T-helper 1 cell treated with Interleukin-12 subunit alpha and Interleukin-12 subunit beta and Interleukin-4 antibody, amounts not matched to agents 30 μg/mL and 1 μg/mL, for 36 hours (primary cell): ENCODE measurements at regions not wholly inside any gene's neighbourhood (a gene's known extent, or its start where the extent isn't known, plus 50 kb on each side); places are given as distances from the start of the nearest gene placed in this dataset.

ENCODE experiments used
- H3K27ac Mint-ChIP-seq: one replicate; pipeline ENCODE4 v1.8.0; 2021; ENCODE audit warnings: mild to moderate bottlenecking, mixed read lengths
- H3K27me3 Mint-ChIP-seq: one replicate; pipeline ENCODE4 v1.8.0; 2021; ENCODE audit warnings: low read depth, mixed read lengths
- H3K36me3 Mint-ChIP-seq: one replicate; pipeline ENCODE4 v1.8.0; 2021; ENCODE audit warnings: low read depth, mixed read lengths
- H3K4me1 Mint-ChIP-seq: one replicate; pipeline ENCODE4 v1.8.0; 2021; ENCODE audit warnings: low read depth, mixed read lengths
- H3K4me3 Mint-ChIP-seq: one replicate; pipeline ENCODE4 v1.8.0; 2021; ENCODE audit warnings: mild to moderate bottlenecking, moderate library complexity, mixed read lengths
- H3K9me3 Mint-ChIP-seq: one replicate; pipeline ENCODE4 v1.8.0; 2021; ENCODE audit warnings: mixed read lengths

DNA sequence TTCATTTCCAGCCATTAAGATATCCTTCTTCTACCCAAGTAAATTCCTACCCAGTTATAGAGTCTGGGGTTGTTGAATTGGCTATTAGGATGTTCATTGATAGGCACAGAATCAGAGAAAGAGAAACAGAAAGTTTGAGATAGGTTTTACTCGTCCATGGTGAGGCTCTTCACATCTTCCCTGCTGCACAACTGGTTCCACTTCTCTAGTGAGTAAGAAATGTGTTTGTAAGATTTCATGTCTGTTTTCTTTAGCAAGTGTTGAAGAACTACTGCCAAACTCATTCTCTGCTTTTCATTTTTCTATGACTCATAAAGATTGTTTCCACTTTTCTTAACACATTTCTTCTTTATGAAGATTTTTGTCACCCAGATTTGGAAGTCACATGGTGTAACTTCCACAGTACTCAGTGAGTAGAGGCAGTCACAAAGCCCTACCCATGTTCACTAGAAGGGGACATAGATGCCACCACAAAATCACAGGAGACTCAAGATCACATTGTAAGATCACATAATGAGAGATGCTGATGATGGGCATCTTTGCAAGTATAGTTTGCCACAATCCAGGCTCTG, 152.3 kb downstream of the SNX7 start:
- H3K27ac Mint-ChIP-seq: peak overlapping the region; percentile 58
- peaks cover 4% of the 10 kb centered on the region for H3K27me3 Mint-ChIP-seq
- H3K4me3 Mint-ChIP-seq: peak overlapping the region; percentile 36
- H3K4me1 Mint-ChIP-seq: peaks cover 4% of the 10 kb centered on the region
- peaks cover 5% of the 10 kb centered on the region for H3K36me3 Mint-ChIP-seq
- peaks cover 11% of the 10 kb centered on the region for H3K9me3 Mint-ChIP-seq

DNA sequence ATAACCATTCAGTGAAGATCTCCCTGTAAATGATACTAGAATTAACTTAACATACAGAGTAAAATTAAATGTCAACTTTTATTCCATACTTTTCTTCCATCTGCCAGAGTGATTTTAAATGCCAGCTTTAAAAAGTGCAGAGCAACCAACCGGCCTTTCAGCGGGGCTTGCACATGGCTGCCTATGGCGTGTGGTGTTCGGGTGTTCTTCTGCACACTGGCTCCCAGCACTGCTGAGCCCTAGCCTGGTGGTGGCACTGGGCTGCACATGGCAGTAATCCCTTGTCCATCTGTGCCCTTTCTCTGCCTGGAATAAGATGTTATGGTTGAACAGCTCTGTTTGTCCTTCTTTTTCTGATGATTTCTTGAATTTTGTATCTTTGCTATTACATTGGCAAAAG, 156.3 kb downstream of the SNX7 start:
- no peaks in the 10 kb centered on the region for H3K36me3 Mint-ChIP-seq
- H3K9me3 Mint-ChIP-seq: no peaks in the 10 kb centered on the region
- peaks cover 4% of the 10 kb centered on the region for H3K4me1 Mint-ChIP-seq
- H3K27ac Mint-ChIP-seq: no peak overlapping the region
- no peak overlapping the region for H3K4me3 Mint-ChIP-seq
- peaks cover 4% of the 10 kb centered on the region for H3K27me3 Mint-ChIP-seq

DNA sequence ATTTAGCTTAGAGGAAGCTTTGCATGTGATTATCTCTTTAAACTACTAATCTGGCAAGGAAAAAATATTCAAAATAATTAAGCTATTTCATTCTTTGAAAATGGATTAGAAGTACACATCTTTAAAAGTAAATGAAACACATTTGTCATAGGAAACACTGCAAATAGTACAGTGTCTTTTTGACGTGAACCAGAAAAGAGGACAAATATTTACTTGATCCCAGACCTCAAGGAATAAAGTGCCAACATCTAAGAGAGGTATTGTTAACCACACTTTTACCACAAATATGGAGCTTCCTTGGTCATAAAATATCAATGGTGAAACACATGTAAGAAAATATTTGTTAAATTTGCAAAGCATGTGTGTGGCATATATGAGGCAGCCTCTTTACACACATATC, 159.9 kb downstream of the SNX7 start:
- no peaks in the 10 kb centered on the region for H3K9me3 Mint-ChIP-seq
- H3K4me1 Mint-ChIP-seq: no peaks in the 10 kb centered on the region

DNA sequence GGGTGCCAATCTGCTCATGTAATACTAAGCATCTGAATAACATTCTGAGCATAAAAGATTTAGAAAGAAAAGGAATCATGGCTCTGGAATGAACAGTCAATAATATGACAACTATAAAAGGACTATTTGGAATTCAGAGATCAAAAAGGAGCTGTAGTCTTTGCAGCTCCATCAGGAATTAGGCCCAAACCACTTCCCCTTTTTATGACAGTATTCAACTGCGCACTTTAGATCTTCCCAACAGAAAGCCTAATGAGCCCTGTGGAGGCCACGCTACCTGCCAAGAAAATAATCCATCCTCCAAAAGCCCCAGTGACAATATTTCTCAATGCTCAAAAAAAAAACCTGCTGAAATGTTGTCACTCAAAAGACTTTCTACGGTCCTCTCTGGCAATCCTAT, 163.2 kb downstream of the SNX7 start:
- Mint-ChIP-seq H3K9me3 (peaks cover 1% of the 10 kb centered on the region), H3K36me3 (no peaks in the 10 kb centered on the region), H3K27me3 (peaks cover 1% of the 10 kb centered on the region), H3K4me3 (no peak overlapping the region), H3K4me1 (no peaks in the 10 kb centered on the region), H3K27ac (no peak overlapping the region)

More for the DNA sequence above, 159.9 kb downstream of the SNX7 start:
- Mint-ChIP-seq H3K27me3 (peaks cover 4% of the 10 kb centered on the region), H3K36me3 (no peaks in the 10 kb centered on the region), H3K4me3 (no peak overlapping the region), H3K27ac (no peak overlapping the region)

DNA sequence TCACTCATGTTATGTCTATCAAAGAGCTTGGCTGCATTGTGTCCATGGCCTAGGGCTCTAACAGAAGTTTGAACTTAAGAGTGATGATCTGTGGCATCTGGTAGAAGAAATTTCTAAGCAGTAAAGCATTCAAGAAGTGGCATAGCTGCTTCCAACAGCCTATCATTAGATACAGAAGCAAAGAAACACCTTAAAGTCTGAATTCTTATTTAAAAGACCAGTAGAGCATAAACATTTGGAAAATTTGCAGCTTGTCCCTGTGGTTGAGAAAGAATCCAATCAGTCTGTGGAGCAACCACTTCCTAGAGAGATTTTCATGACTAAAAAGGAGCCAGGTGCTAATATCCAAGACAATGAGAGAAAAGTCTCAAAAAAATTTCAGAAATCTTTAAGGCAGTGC, 165.5 kb downstream of the SNX7 start:
- Mint-ChIP-seq H3K27me3 (peaks cover 4% of the 10 kb centered on the region), H3K4me3 (no peak overlapping the region), H3K27ac (no peak overlapping the region), H3K9me3 (peaks cover 3% of the 10 kb centered on the region), H3K4me1 (no peaks in the 10 kb centered on the region), H3K36me3 (no peaks in the 10 kb centered on the region)

DNA sequence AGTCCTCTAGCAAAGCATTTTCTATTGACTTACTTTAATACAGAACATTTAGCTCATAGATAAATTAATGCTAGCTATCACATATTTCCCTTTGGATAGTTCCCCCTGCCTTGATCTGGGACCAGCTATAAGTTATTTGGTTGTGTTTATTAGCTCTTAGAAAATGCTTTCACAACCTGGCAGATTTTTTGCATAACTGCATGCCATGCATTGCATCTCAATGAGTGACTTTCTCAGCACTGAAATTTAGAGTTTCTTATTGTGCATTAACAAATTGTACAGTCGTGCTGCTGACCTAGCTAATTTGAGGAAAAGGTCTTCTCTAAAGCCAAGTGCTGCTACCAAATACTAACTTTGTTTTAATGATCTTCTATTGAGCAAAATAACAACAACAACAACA, 164.8 kb downstream of the PLPPR5 start:
- Mint-ChIP-seq H3K27me3 (no peaks in the 10 kb centered on the region), H3K4me1 (no peaks in the 10 kb centered on the region), H3K4me3 (no peak overlapping the region), H3K9me3 (peaks cover 7% of the 10 kb centered on the region), H3K27ac (no peak overlapping the region), H3K36me3 (no peaks in the 10 kb centered on the region)
